BLaER1 treated with 17β-estradiol and CSF1 and Interleukin-3, amounts not matched to agents 10 nM and 100 nM (cell line): ENCODE measurements at regions not wholly inside any gene's neighbourhood (a gene's known extent, or its start where the extent isn't known, plus 50 kb on each side); places are given as distances from the start of the nearest gene placed in this dataset.

ENCODE experiments used
- H3K27ac ChIP-seq, 11 experiments: shearing (Covaris generic); formaldehyde crosslinking; 2 replicates each; pipeline ENCODE4 v1.8.1; 2022
- H3K27me3 ChIP-seq, 11 experiments: shearing (Covaris generic); formaldehyde crosslinking; 2 replicates each; pipeline ENCODE4 v1.8.1; 2022
- H3K36me3 ChIP-seq, 11 experiments: shearing (Covaris generic); formaldehyde crosslinking; 2 replicates each; pipeline ENCODE4 v1.8.1; 2022
- H3K4me1 ChIP-seq, 10 experiments: shearing (Covaris generic); formaldehyde crosslinking; 2 replicates each; pipeline ENCODE4 v1.8.1; 2022
- H3K4me2 ChIP-seq, 11 experiments: shearing (Covaris generic); formaldehyde crosslinking; 2 replicates each; pipeline ENCODE4 v1.8.1; 2022
- H3K4me3 ChIP-seq, 10 experiments: shearing (Covaris generic); formaldehyde crosslinking; 2 replicates each; pipeline ENCODE4 v1.8.1; 2022
- H3K9ac ChIP-seq, 11 experiments: shearing (Covaris generic); formaldehyde crosslinking; 2 replicates each; pipeline ENCODE4 v1.8.1; 2022
- H3K9me3 ChIP-seq, 11 experiments: shearing (Covaris generic); formaldehyde crosslinking; replicated peaks in 1 of 11; 2 replicates each; pipeline ENCODE4 v1.8.1; 2022
- H4K20me1 ChIP-seq, 11 experiments: shearing (Covaris generic); formaldehyde crosslinking; 2 replicates each; pipeline ENCODE4 v1.8.1; 2022
- Cebpa-rat ChIP-seq, 11 experiments: shearing (Covaris generic); IDR thresholded peaks; 2 replicates each; pipeline ENCODE4 v1.8.1; 2022

DNA sequence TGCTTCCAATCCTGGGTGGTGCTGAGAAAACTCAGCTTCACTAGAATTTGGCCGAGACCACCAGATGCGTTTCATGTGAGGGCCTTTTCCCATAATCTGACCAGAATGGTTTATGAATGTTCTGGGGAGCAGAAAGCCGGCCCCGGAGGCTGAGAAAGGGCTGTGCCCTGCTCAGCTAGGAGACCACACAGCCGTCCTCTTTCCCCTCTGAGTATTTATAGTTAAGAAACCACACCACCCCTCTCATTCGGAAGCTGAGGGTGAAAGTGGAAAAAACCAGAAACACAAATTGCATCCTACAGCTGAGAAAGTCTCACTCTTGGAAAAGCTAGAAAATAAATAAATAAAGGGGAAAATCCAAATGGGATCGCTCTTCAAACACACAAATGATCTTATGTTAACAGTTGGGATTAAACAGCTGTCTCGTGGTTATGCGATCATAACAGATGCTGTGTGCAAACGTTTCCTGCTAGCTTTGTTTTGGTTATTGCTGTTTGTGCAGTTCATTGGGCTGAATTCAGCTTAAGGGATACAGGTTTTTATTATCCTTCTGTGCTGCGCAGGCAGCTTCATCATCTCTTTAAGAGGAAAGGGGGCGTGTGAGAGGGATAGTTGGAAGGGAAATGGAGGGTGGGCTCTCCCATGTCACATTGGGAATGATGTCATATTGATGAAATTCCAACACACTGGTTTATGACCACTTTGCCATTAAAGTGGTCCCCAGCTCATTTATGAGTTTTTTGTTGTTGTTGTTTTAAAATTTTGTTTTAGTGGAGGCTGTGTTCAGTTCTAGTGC lies 1026.2 kb upstream of the NR2F2 start:
- H4K20me1 ChIP-seq: no peaks in the 10 kb centered on the region
- H3K4me1 ChIP-seq: peaks cover 14 to 20% (median 18%) of the 10 kb centered on the region in 10 experiments
- H3K9ac ChIP-seq: peak overlapping the region in 3 of 11 experiments; percentile 18 to 29 (median 28); a peak in 3 of 22 replicates
- H3K9me3 ChIP-seq: peaks cover 0 to 10% (median 0%) of the 10 kb centered on the region in 11 experiments; a peak in 4 of 22 replicates
- peak overlapping the region in 1 of 10 experiments; percentile 9; a peak in 2 of 20 replicates for H3K4me3 ChIP-seq
- peaks cover 0 to 22% (median 0%) of the 10 kb centered on the region in 11 experiments; a peak in 5 of 22 replicates for H3K27me3 ChIP-seq
- peak overlapping the region in 2 of 11 experiments; percentile 10 to 21; a peak in 3 of 22 replicates for H3K27ac ChIP-seq
- TF ChIP-seq Cebpa-rat (IDR thresholded peaks at IDR 0.05): no peak
- peak overlapping the region; percentile 24 to 80 (median 72); a peak in 21 of 22 replicates for H3K4me2 ChIP-seq
- no peaks in the 10 kb centered on the region for H3K36me3 ChIP-seq

DNA sequence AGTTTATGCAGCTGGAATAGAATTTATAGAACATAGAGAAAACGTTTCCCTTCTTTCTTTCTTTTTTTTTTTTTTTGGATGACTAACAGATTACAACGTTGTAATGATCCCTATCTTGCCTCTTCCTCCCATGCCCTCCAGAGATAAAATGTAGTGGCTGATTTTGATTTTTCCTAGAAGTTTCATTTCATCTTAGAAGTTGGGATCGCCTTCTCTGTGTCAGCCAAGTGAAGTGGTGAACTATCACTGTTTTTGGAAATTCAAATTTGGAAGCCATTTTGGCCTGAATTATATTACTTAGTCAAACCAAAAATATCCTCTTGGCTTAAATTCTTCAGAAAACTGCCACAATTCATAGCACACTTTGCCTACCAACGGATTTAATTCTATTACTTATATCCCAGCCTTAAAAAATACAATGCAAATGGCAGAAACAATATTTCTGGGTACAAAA lies 1025.5 kb upstream of the NR2F2 start:
- no peak for TF ChIP-seq Cebpa-rat (IDR thresholded peaks at IDR 0.05)
- H3K4me2 ChIP-seq: peak overlapping the region in 8 of 11 experiments; percentile 68 to 80 (median 72); a peak in 16 of 22 replicates

DNA sequence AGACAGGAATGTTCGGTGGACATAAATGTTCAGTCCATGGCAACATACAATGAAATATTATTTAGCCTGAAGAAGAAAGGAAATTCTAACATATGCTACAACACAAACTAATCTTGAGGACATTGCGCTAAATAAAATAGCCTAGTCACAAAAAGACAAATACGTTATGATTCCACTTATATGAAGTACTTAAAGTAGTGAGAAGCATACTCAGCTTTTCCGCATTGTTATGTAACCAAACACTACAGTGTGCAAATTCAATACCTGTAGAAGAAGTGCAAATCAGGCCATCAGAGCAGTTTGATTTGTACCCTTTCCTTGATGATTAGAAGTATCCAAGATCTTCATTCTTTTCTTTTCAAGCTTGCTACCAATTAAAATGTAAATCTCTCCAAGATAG lies 1023.4 kb upstream of the NR2F2 start:
- Histone ChIP-seq H3K27me3 (peaks cover 0 to 15% (median 0%) of the 10 kb centered on the region in 11 experiments; a peak in 2 of 22 replicates), H3K9ac (no peak overlapping the region), H3K27ac (no peak overlapping the region), H3K4me1 (peaks cover 10 to 18% (median 16%) of the 10 kb centered on the region in 10 experiments; a peak in 19 of 20 replicates), H3K36me3 (no peaks in the 10 kb centered on the region), H3K4me3 (no peak overlapping the region), H4K20me1 (no peaks in the 10 kb centered on the region), H3K4me2 (no peak overlapping the region), H3K9me3 (no peaks in the 10 kb centered on the region)
- TF ChIP-seq Cebpa-rat (IDR thresholded peaks at IDR 0.05): no peak

More for the DNA sequence above, 1025.5 kb upstream of the NR2F2 start:
- no peak overlapping the region for H3K4me3 ChIP-seq
- peaks cover 14 to 20% (median 18%) of the 10 kb centered on the region in 10 experiments for H3K4me1 ChIP-seq
- H4K20me1 ChIP-seq: no peaks in the 10 kb centered on the region
- no peaks in the 10 kb centered on the region for H3K36me3 ChIP-seq
- no peak overlapping the region for H3K27ac ChIP-seq
- no peak overlapping the region for H3K9ac ChIP-seq
- peaks cover 0 to 22% (median 0%) of the 10 kb centered on the region in 11 experiments; a peak in 5 of 22 replicates for H3K27me3 ChIP-seq
- peaks cover 0 to 10% (median 0%) of the 10 kb centered on the region in 11 experiments; a peak in 4 of 22 replicates for H3K9me3 ChIP-seq

DNA sequence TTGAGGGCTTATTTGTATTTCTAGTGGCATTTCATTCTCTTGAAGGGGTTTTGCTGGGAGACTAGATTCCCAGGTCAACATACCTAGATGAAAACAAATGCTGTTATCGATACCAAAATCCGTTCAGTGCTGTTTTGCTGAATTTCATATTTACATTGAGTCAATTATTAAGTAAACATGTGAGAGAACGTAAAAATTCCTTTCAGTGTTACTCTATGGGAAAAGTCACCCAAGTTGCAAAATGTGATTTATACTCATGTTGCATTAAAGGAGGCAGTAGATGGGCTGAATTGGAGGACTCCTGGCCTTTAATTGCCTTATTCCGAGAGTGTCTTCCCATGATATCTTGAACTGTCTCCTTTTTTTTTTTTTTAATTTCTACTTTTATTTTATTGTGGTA lies 1011.3 kb upstream of the NR2F2 start:
- Histone ChIP-seq H3K4me1 (no peaks in the 10 kb centered on the region), H3K36me3 (no peaks in the 10 kb centered on the region), H4K20me1 (no peaks in the 10 kb centered on the region), H3K27ac (no peak overlapping the region), H3K27me3 (no peaks in the 10 kb centered on the region), H3K4me3 (no peak overlapping the region), H3K4me2 (no peak overlapping the region), H3K9ac (no peak overlapping the region), H3K9me3 (0 out of 22 replicates have a peak, but pooled peaks cover 0 to 7% (median 0%) of the 10 kb centered on the region in 11 experiments)
- TF ChIP-seq Cebpa-rat (IDR thresholded peaks at IDR 0.05): no peak

DNA sequence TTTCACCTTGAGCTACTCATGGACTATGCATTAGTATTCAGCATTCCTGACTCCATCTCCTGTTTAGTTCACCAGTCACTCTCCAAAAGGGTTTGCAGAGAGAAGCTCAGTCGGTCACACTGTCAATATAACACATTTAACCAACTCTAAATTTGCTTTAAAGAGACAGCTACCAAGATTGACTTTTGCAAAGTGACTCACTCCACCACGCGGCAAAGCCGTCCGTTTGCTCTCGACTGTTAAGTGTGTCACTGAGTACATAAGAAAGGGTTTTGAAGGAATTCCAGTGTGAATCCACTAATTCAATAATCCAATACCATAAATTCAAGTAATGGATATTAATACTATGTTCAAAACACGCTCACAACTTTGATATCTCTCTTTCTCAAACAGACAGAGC lies 1006.7 kb upstream of the NR2F2 start:
- H3K4me1 ChIP-seq: no peaks in the 10 kb centered on the region
- peaks cover 4 to 9% (median 7%) of the 10 kb centered on the region in 11 experiments; a peak in 14 of 22 replicates for H3K9me3 ChIP-seq
- no peak for TF ChIP-seq Cebpa-rat (IDR thresholded peaks at IDR 0.05)
- no peaks in the 10 kb centered on the region for H4K20me1 ChIP-seq
- H3K27me3 ChIP-seq: no peaks in the 10 kb centered on the region
- H3K27ac ChIP-seq: no peak overlapping the region
- no peak overlapping the region for H3K4me2 ChIP-seq
- H3K36me3 ChIP-seq: no peaks in the 10 kb centered on the region
- no peak overlapping the region for H3K4me3 ChIP-seq
- no peak overlapping the region for H3K9ac ChIP-seq

DNA sequence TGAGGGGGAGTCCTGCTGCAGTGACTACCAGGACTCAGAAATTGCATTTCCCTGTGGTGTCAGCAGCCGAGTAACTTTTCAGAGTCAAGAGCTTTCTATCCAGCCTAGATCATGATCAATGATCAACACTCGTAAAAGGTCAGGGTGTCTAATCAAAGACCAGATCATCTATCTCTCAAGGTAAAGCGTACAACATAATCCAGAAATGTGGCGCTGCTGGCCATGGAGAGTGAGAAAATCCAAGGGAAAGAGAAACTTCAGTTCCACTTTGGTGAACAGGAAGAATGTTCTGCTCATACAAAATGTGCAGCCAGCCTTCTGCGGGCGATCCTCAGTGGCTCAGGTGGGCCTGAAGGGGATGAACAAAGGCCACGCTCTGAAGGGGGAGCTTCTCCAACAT lies 1005.8 kb upstream of the NR2F2 start:
- Histone ChIP-seq H3K27ac (no peak overlapping the region), H3K4me3 (no peak overlapping the region), H3K9me3 (peaks cover 4 to 9% (median 7%) of the 10 kb centered on the region in 11 experiments; a peak in 14 of 22 replicates), H4K20me1 (no peaks in the 10 kb centered on the region), H3K4me1 (no peaks in the 10 kb centered on the region), H3K27me3 (no peaks in the 10 kb centered on the region), H3K9ac (no peak overlapping the region), H3K4me2 (no peak overlapping the region), H3K36me3 (no peaks in the 10 kb centered on the region)
- no peak for TF ChIP-seq Cebpa-rat (IDR thresholded peaks at IDR 0.05)

DNA sequence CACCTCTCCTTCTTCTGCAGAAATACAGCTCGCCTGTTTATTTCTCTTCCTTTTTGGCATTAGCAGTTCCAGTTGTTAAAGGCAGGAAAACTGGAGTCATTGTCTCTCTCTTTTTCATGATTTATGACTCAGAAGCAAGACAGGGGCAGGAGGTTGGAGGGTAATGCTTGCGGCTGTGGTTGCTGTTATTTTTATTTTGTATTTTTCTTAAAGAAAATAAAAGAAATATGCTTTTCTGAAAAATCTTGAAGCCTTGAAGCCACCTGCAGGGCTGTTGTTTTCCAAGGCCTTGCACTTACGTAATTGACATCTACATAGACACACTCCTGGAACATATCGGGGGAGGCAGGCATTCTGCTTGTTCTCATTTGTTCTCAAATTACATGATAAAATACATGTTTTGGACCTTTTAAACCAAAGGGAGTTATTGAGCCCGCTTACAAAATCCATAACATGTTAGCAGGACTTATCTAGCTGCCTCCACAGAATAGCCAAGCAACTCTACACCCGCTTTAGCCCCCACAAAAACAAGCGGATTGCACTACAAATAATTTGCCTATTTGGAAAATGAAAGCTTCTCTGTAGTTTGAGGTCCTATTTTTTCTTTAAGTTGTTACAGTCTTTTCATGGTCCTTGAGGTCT lies 1004.6 kb upstream of the NR2F2 start:
- Histone ChIP-seq H3K4me2 (no peak overlapping the region), H4K20me1 (no peaks in the 10 kb centered on the region), H3K27ac (no peak overlapping the region), H3K9me3 (peaks cover 4 to 9% (median 7%) of the 10 kb centered on the region in 11 experiments; a peak in 14 of 22 replicates), H3K4me3 (no peak overlapping the region), H3K36me3 (no peaks in the 10 kb centered on the region), H3K9ac (no peak overlapping the region), H3K27me3 (no peaks in the 10 kb centered on the region), H3K4me1 (no peaks in the 10 kb centered on the region)
- TF ChIP-seq Cebpa-rat (IDR thresholded peaks at IDR 0.05): no peak

DNA sequence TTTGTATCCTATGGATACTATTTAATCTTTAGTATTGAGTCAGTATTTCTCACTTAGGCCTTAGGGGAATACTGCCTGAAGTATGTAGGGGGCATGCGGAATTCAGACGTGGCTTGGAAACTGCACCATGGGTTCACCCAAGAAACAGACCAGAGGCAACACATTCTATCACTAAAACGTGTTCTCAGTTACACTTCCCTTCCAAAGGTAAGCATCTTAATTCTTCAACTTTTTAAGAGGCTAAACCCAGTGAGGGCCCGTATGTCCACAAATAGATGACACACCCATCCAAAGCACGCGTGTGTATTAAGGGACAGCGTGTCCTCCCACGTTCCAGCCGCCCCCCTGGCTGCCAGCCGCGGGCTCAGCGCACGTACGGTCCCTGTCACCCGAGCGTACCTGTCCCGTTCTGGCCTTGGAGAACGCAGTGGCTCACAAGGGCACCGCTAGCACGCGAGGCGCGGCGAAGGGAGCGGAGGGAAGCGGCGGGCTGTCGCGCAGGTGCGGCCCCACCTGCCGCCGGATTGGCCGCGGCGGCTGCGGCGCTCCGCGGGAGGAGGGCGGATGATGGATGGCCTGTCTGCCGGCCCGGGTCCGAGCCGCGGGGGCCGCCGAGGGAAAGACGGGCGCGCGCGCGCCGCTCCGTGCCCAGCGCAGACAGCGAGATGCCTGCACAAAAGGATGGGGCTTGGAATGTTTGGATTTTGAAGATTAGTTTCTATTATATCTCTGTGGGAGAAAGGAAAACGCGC lies 1003.9 kb upstream of the NR2F2 start:
- Histone ChIP-seq H3K4me2 (no peak overlapping the region), H3K4me3 (no peak overlapping the region)
- no peak for TF ChIP-seq Cebpa-rat (IDR thresholded peaks at IDR 0.05)

DNA sequence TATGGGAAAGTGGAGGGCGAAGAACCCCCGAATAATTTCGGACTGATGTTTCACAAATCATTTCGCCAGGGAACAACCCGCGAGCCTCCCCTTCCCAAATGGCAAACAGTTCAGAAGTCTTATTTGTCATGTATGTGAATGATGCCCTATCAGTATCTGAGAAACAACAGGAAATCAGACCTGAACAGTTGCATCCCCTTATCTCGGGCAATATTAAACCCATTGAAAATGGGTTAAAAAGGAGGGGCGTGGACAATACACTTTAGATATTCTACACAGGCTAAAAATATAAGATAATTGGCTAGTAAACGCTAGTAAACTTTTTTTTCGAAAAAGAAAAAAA lies 1003.3 kb upstream of the NR2F2 start:
- Histone ChIP-seq H3K4me2 (no peak overlapping the region), H3K27me3 (no peaks in the 10 kb centered on the region), H3K27ac (no peak overlapping the region), H3K4me3 (no peak overlapping the region), H3K9me3 (peaks cover 4 to 9% (median 7%) of the 10 kb centered on the region in 11 experiments; a peak in 14 of 22 replicates), H3K36me3 (no peaks in the 10 kb centered on the region), H3K4me1 (no peaks in the 10 kb centered on the region), H3K9ac (no peak overlapping the region), H4K20me1 (no peaks in the 10 kb centered on the region)
- TF ChIP-seq Cebpa-rat (IDR thresholded peaks at IDR 0.05): no peak

More for the DNA sequence above, 1003.9 kb upstream of the NR2F2 start:
- no peaks in the 10 kb centered on the region for H3K27me3 ChIP-seq
- no peak overlapping the region for H3K27ac ChIP-seq
- no peaks in the 10 kb centered on the region for H3K4me1 ChIP-seq
- H3K36me3 ChIP-seq: no peaks in the 10 kb centered on the region
- H4K20me1 ChIP-seq: no peaks in the 10 kb centered on the region
- no peak overlapping the region for H3K9ac ChIP-seq
- peaks cover 4 to 9% (median 7%) of the 10 kb centered on the region in 11 experiments; a peak in 14 of 22 replicates for H3K9me3 ChIP-seq
